HEK293T (cell line): ENCODE measurements at regions not wholly inside any gene's neighbourhood (a gene's known extent, or its start where the extent isn't known, plus 50 kb on each side); places are given as distances from the start of the nearest gene placed in this dataset.

Source experiments
- ARNT ChIP-seq: fragments of 450-650 bp; IDR thresholded peaks from 2 replicates; pipeline ENCODE4 v1.6.1; 2017; ENCODE audit warnings: mild to moderate bottlenecking
- ELF4 ChIP-seq: fragments of 450-650 bp; IDR thresholded peaks from 2 replicates; pipeline ENCODE4 v1.6.1; 2017; ENCODE audit warnings: antibody characterized with exemption
- FOXK2 ChIP-seq: fragments of 450-650 bp; IDR thresholded peaks from 2 replicates; pipeline ENCODE4 v1.6.1; 2016; ENCODE audit warnings: mild to moderate bottlenecking
- FOXM1 ChIP-seq: fragments of 450-650 bp; IDR thresholded peaks from 2 replicates; pipeline ENCODE4 v1.6.1; 2017; ENCODE audit warnings: mild to moderate bottlenecking, borderline replicate concordance
- PKNOX1 ChIP-seq: fragments of 450-650 bp; IDR thresholded peaks from 2 replicates; pipeline ENCODE4 v1.6.1; 2016
- SP1 ChIP-seq: fragments of 450-650 bp; IDR thresholded peaks from 2 replicates; pipeline ENCODE4 v1.6.1; 2017
- SUZ12 ChIP-seq: fragments of 450-650 bp; IDR thresholded peaks from 2 replicates; pipeline ENCODE4 v1.6.1; 2016; ENCODE audit warnings: mild to moderate bottlenecking
- TARDBP ChIP-seq: fragments of 450-650 bp; IDR thresholded peaks from 2 replicates; pipeline ENCODE4 v1.6.1; 2016

- TF ChIP-seq SUZ12 (no peak), ELF4 (no peak), SP1 (no peak), FOXM1 (no peak), PKNOX1 (no peak), FOXK2 (no peak), TARDBP (no peak), ARNT (no peak)
These were observed 54.6 kb upstream of the ADAM23 start for GRCh38 chr2:206388698-206389097.
